ENCODE measurements at regions not wholly inside any gene's neighbourhood (a gene's known extent, or its start where the extent isn't known, plus 50 kb on each side); places are given as distances from the start of the nearest gene placed in this dataset.

DNA sequence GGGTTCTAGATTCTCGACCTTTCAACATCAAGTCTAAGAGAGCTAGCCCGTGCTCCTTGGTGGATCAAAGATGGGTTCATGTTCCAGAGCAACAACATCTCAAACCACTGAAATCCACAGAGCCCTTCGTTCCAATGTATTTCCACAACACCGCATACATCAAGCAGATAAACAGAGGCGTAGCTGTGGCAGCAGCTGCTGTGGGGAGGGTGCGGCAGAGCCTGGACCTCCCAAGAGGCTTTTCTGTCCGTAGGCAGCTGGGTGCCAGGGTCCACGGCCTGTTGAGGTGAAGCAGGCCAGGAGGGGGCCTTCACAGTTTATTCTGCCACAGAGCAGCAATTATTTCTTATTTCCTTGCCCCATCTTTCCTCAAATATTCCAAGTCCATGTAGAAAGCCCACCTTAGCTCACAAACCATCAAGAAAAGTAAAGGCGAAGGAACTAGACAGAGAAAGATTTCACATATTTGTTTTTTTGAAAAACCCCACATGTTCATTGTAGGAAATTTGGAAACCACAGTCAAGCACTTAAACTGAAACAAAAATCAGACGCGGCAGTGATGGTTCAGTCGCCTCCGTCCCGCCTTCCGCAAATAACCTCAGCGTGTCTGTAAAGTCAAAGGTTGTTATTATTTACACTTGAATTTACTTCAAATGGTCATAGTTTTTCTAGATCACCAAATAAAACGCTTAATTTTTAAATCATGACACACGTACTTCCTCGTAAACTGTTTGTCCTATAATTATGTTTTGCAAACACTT, 144.6 kb upstream of the FOXF1 start:
- no peaks in the 10 kb centered on the region for H3K9me3 ChIP-seq
- no peak for DNase-seq
- TF ChIP-seq, protein P1, sequence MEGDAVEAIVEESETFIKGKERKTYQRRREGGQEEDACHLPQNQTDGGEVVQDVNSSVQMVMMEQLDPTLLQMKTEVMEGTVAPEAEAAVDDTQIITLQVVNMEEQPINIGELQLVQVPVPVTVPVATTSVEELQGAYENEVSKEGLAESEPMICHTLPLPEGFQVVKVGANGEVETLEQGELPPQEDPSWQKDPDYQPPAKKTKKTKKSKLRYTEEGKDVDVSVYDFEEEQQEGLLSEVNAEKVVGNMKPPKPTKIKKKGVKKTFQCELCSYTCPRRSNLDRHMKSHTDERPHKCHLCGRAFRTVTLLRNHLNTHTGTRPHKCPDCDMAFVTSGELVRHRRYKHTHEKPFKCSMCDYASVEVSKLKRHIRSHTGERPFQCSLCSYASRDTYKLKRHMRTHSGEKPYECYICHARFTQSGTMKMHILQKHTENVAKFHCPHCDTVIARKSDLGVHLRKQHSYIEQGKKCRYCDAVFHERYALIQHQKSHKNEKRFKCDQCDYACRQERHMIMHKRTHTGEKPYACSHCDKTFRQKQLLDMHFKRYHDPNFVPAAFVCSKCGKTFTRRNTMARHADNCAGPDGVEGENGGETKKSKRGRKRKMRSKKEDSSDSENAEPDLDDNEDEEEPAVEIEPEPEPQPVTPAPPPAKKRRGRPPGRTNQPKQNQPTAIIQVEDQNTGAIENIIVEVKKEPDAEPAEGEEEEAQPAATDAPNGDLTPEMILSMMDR (IDR thresholded peaks at IDR 0.05), result no peak
- intact Hi-C loops (cut with DNase I; ENCODE audit: low total_unique reads), result no loop called here
- H3K4me3 ChIP-seq, result no peak overlapping the region
- no peak overlapping the region for H3K27ac ChIP-seq
- no peaks in the 10 kb centered on the region for H3K36me3 ChIP-seq
- H3K27me3 ChIP-seq, result peaks cover 0 to 56% of the 10 kb centered on the region in 2 donors
- no peaks in the 10 kb centered on the region for H3K4me1 ChIP-seq

DNA sequence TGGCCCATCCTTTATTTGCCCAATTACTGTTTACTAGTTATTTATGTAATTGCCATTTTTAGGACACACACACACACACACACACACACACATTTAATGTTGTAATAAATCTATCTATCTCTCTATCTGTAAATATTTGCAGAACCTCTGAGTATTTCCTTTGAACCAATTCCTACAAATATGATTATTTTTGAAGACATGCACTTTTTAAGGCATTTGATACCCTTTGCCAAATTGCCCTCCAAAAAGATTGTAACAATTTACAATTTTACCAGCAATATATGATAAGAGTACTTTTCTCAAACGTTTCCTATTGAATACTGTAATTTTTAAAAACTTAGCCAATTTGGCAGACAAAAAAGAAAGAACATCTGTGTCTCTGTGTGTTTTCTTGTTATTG, 143.8 kb upstream of the FOXF1 start:
- TF ChIP-seq, protein P1 (IDR thresholded peaks at IDR 0.05), result no peak
- Histone ChIP-seq H3K27ac (no peak overlapping the region), H3K36me3 (no peaks in the 10 kb centered on the region), H3K27me3 (peaks cover 0 to 57% of the 10 kb centered on the region in 2 donors), H3K9me3 (no peaks in the 10 kb centered on the region), H3K4me3 (no peak overlapping the region), H3K4me1 (no peaks in the 10 kb centered on the region)
- intact Hi-C loops (cut with DNase I; ENCODE audit: low total_unique reads), result no loop called here
- DNase-seq, result no peak

DNA sequence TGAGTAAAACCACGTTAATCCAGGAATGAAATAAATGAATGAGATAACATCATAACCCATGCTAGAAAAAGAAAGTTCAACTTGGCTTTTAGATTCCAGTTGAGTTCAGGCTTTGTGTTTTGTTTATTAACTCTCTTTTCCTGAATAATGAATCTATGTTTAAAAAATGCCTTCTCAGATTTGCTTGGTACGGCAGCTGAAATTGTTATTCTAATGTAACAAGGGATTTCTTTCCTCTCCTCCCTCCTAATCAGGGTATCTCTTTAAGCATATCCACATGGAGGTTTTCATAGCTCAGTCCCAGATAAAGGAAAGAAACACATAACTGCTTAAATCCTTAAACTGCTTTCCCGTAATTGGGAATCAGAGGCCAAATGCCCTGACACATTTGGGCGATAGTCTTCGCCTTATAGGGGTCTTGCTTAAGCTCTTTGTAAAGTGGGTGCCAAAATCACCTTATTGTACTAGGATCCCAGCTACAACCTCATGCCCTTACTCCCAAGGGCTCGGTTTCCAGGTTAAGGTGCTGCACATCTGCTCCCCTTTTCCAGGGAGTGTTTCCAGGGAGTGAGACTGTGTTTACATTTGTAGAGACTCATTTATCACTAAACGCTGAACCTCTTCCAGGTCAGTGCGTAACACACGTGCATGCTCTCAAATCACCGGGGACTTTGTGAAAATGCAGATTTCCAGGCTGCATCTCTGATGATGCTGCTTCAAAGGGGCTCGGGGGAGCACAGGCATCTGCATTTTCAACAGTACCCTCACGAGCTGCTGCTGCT, 142.8 kb upstream of the FOXF1 start:
- intact Hi-C loops (cut with DNase I; ENCODE audit: low total_unique reads), result no loop called here
- Histone ChIP-seq H3K27ac (no peak overlapping the region), H3K4me3 (no peak overlapping the region), H3K9me3 (no peaks in the 10 kb centered on the region), H3K36me3 (no peaks in the 10 kb centered on the region), H3K27me3 (peaks cover 0 to 58% of the 10 kb centered on the region in 2 donors), H3K4me1 (no peaks in the 10 kb centered on the region)
- TF ChIP-seq, protein P1 (IDR thresholded peaks at IDR 0.05), result no peak
- no peak for DNase-seq

DNA sequence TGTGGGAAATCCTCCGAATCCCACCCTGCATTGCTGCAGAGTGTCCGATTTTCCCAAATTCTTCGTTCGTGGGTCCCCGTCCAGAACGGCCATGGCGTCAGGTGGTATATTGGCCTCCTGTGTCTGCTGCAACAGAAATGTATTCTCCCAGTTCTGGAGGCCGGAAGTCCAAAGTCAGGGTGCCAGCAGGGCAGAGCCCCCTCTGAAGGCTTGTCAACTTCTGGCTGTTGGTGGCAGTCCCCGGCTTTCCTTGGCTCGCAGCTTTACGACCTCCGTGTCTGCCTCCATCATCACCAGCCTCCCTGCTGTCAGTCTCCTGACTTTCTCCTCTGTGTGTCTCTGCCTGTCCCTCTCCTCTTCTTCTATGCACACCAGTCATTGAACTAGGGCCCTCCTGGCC, 142.1 kb upstream of the FOXF1 start:
- TF ChIP-seq, protein P1 (IDR thresholded peaks at IDR 0.05), result no peak
- H3K9me3 ChIP-seq, result no peaks in the 10 kb centered on the region
- H3K4me3 ChIP-seq, result no peak overlapping the region
- no peaks in the 10 kb centered on the region for H3K4me1 ChIP-seq
- no peak overlapping the region for H3K27ac ChIP-seq
- intact Hi-C loops (cut with DNase I; ENCODE audit: low total_unique reads), result no loop called here
- H3K27me3 ChIP-seq, result peaks cover 0 to 66% of the 10 kb centered on the region in 2 donors
- DNase-seq, result no peak
- H3K36me3 ChIP-seq, result no peaks in the 10 kb centered on the region

GRCh38 chr16:86370062-86370461, 140.3 kb upstream of the FOXF1 start:
- Histone ChIP-seq H3K9me3 (peaks cover 0 to 14% (median 5%) of the 10 kb centered on the region in 3 donors), H3K4me3 (no peak overlapping the region), H3K4me1 (no peaks in the 10 kb centered on the region), H3K27me3 (peaks cover 0 to 58% of the 10 kb centered on the region in 2 donors), H3K27ac (no peak overlapping the region), H3K36me3 (no peaks in the 10 kb centered on the region)
- intact Hi-C loops (cut with DNase I; ENCODE audit: low total_unique reads), result no loop called here
- TF ChIP-seq, protein P1 (IDR thresholded peaks at IDR 0.05), result no peak
- no peak for DNase-seq
